Panc1 (cell line): ENCODE measurements at regions not wholly inside any gene's neighbourhood (a gene's known extent, or its start where the extent isn't known, plus 50 kb on each side); places are given as distances from the start of the nearest gene placed in this dataset.

Experiments
- ATAC-seq: fragments of 200-7000 bp; cut with Tn5 transposase; 2 replicates; pipeline ENCODE4 v1.9.1; 2020; ENCODE audit warnings: mild to moderate bottlenecking, moderate library complexity
- BruUV-seq: library from RNA; stranded (reverse); fragments of 400-500 nt; replicated peaks from 2 replicates; lab custom pipeline; 2021; lab: Mats Ljungman, UMichigan
- CTCF ChIA-PET: fragments of 300-600 bp; sonication (Branson Sonifier 250); formaldehyde crosslinking; loops from one replicate; lab custom pipeline; 2022; ENCODE audit warnings: antibody characterized with exemption; lab: Charles Lee
- POLR2A ChIA-PET: fragments of 300-600 bp; sonication (Branson Sonifier 250); formaldehyde crosslinking; loops from one replicate; lab custom pipeline; 2022; ENCODE audit warnings: antibody characterized with exemption; lab: Charles Lee
- DNase-seq: peaks from one replicate; pipeline ENCODE4 v3.0.0-alpha.2; 2010; ENCODE audit warnings: low read depth, low spot score
- H3K27ac ChIP-seq: 2 replicates; pipeline ENCODE4 v1.5.1; 2011; ENCODE audit warnings: mild to moderate bottlenecking, low read length, inconsistent platforms
- H3K27me3 ChIP-seq: fragments of 200-500 bp; sonication (Bioruptor generic); 2 replicates; pipeline ENCODE4 v1.6.0; 2014; ENCODE audit warnings: low read length, inconsistent platforms; ENCODE audit not compliant: control insufficient read depth, insufficient read depth
- H3K36me3 ChIP-seq: fragments of 200-500 bp; sonication (Bioruptor generic); 2 replicates; pipeline ENCODE4 v1.5.1; 2014; ENCODE audit warnings: inconsistent platforms, mild to moderate bottlenecking, low read length, moderate library complexity; ENCODE audit not compliant: control insufficient read depth, insufficient read depth
- H3K4me1 ChIP-seq: 2 replicates; pipeline ENCODE4 v1.5.1; 2011; ENCODE audit warnings: inconsistent platforms, mild to moderate bottlenecking, low read length, moderate library complexity; ENCODE audit not compliant: control insufficient read depth, insufficient read depth
- H3K4me3 ChIP-seq, 2 experiments: 2 replicates each; pipeline ENCODE4 v1.5.1; 2011 to 2012; ENCODE audit warnings: low read depth in 2 of 2, low read length in 2 of 2, mild to moderate bottlenecking in 2 of 2, inconsistent platforms in 1 of 2, moderate library complexity in 1 of 2
- H3K9me3 ChIP-seq: fragments of 200-500 bp; sonication (Bioruptor generic); 2 replicates; pipeline ENCODE4 v1.5.1; 2014; ENCODE audit warnings: low read depth, mild to moderate bottlenecking, inconsistent platforms, low read length, moderate library complexity; ENCODE audit not compliant: control insufficient read depth, insufficient read depth
- CTCF ChIP-seq: fragments of 450-650 bp; IDR thresholded peaks from 2 replicates; pipeline ENCODE4 v1.5.1; 2017; ENCODE audit warnings: mild to moderate bottlenecking
- POLR2AphosphoS5 ChIP-seq: IDR thresholded peaks from 2 replicates; pipeline ENCODE4 v1.6.1; 2012; ENCODE audit warnings: mild to moderate bottlenecking, low read depth, low read length, moderate library complexity
- REST ChIP-seq, 2 experiments: IDR thresholded peaks; 2 replicates each; pipeline ENCODE4 v1.6.1; 2011 to 2012; ENCODE audit warnings: low read depth in 2 of 2, control low read depth in 1 of 2, low read length in 1 of 2, mild to moderate bottlenecking in 1 of 2, moderate library complexity in 1 of 2; ENCODE audit not compliant: insufficient read depth in 1 of 2
- SIN3A ChIP-seq: IDR thresholded peaks from 2 replicates; pipeline ENCODE4 v1.6.1; 2012; ENCODE audit warnings: low read depth, mild to moderate bottlenecking, low read length, moderate library complexity, borderline replicate concordance; ENCODE audit not compliant: insufficient read depth
- TCF7L2 ChIP-seq: IDR thresholded peaks from 2 replicates; pipeline ENCODE4 v1.6.1; 2011; ENCODE audit warnings: mild to moderate bottlenecking, low read depth, low read length, inconsistent platforms
- in situ Hi-C: cut with HindIII; loops from 2 replicates; pipeline ENCODE4 v1.10.0; 2016; ENCODE audit warnings: low sequenced_read_pairs, low pct_unique_long_range_greater_than_20kb
- intact Hi-C: fragments of 100-400 bp; cut with micrococcal nuclease; formaldehyde crosslinking; loops from one replicate; pipeline ENCODE4 v1.10.0; 2022; ENCODE audit not compliant: unreplicated experiment

GRCh38 chr6:156080371-156080770, 624.7 kb upstream of the NOX3 start:
- no peak for DNase-seq
- TF ChIP-seq POLR2AphosphoS5, result no peak
- TF ChIP-seq SIN3A, result no peak
- no peak for TF ChIP-seq REST (IDR thresholded peaks at IDR 0.05; ENCODE audit: insufficient read depth in 1 of 2, low read depth in 2 of 2, low read length in 1 of 2)
- no peak for TF ChIP-seq CTCF
- no peak for TF ChIP-seq TCF7L2
- in situ Hi-C loops, result no loop called here

GRCh38 chr6:156068881-156069280, 613.2 kb upstream of the NOX3 start:
- in situ Hi-C loops, result no loop called here
- H3K27me3 ChIP-seq, result no peaks in the 10 kb centered on the region
- ChIA-PET CTCF (no interaction called here), POLR2A (no interaction called here)
- no peak overlapping the region for H3K27ac ChIP-seq
- BruUV-seq, result no TSS peak
- intact Hi-C loops, result no loop called here
- no peaks in the 10 kb centered on the region for H3K36me3 ChIP-seq
- ATAC-seq, result no peak
- H3K9me3 ChIP-seq, result no peaks in the 10 kb centered on the region
- no peak overlapping the region for H3K4me3 ChIP-seq
- no peak for TF ChIP-seq CTCF
- no peak for DNase-seq
- no peaks in the 10 kb centered on the region for H3K4me1 ChIP-seq

More at GRCh38 chr6:156080371-156080770, 624.7 kb upstream of the NOX3 start:
- ATAC-seq, result no peak
- Histone ChIP-seq H3K9me3 (no peaks in the 10 kb centered on the region), H3K27me3 (no peaks in the 10 kb centered on the region), H3K4me1 (no peaks in the 10 kb centered on the region), H3K27ac (no peak overlapping the region), H3K36me3 (no peaks in the 10 kb centered on the region), H3K4me3 (no peak overlapping the region)
- BruUV-seq, result no TSS peak
- POLR2A ChIA-PET, result no interaction called here
- CTCF ChIA-PET, result no interaction called here
- intact Hi-C loops, result no loop called here

GRCh38 chr6:156065849-156066248, 610.2 kb upstream of the NOX3 start:
- TF ChIP-seq SIN3A (no peak), TCF7L2 (no peak), CTCF (no peak), POLR2AphosphoS5 (no peak), REST (IDR thresholded peaks at IDR 0.05; ENCODE audit: insufficient read depth in 1 of 2, low read depth in 2 of 2, low read length in 1 of 2) (no peak)
- H3K27ac ChIP-seq, result no peak overlapping the region
- in situ Hi-C loops, result no loop called here
- BruUV-seq, result no TSS peak
- no peaks in the 10 kb centered on the region for H3K9me3 ChIP-seq
- DNase-seq, result no peak
- no peaks in the 10 kb centered on the region for H3K27me3 ChIP-seq
- ChIA-PET POLR2A (no interaction called here), CTCF (no interaction called here)
- no peak overlapping the region for H3K4me3 ChIP-seq
- no peaks in the 10 kb centered on the region for H3K36me3 ChIP-seq
- intact Hi-C loops, result no loop called here
- no peak for ATAC-seq
- H3K4me1 ChIP-seq, result no peaks in the 10 kb centered on the region
